Activated B cell treated with CpG ODN at 0.5 μM for 24 hours (primary cell): ENCODE measurements at regions not wholly inside any gene's neighbourhood (a gene's known extent, or its start where the extent isn't known, plus 50 kb on each side); places are given as distances from the start of the nearest gene placed in this dataset.

Experiments used
- ATAC-seq: fragments of 200-7000 bp; cut with Tn5 transposase; one replicate; pipeline ENCODE4 v1.10.0; 2021; ENCODE audit warnings: low read depth, mild to moderate bottlenecking, moderate library complexity
- CTCF ChIA-PET: fragments of 350-600 bp; sonication (Branson Sonifier 250); formaldehyde crosslinking; loops from one replicate; lab custom pipeline; 2021; ENCODE audit warnings: antibody characterized with exemption; lab: Charles Lee
- POLR2A ChIA-PET: fragments of 350-600 bp; sonication (Branson Sonifier 250); formaldehyde crosslinking; loops from one replicate; lab custom pipeline; 2021; ENCODE audit warnings: antibody characterized with exemption; lab: Charles Lee
- DNase-seq: peaks from one replicate; pipeline ENCODE4 v3.0.0; 2022
- H3K27ac Mint-ChIP-seq: one replicate; pipeline ENCODE4 v1.8.0; 2020; ENCODE audit warnings: mixed read lengths
- H3K27me3 Mint-ChIP-seq: one replicate; pipeline ENCODE4 v1.8.0; 2021; ENCODE audit warnings: mixed read lengths
- H3K36me3 Mint-ChIP-seq: one replicate; pipeline ENCODE4 v1.8.0; 2021; ENCODE audit warnings: low read depth, mixed read lengths
- H3K4me1 Mint-ChIP-seq: one replicate; pipeline ENCODE4 v1.8.0; 2021; ENCODE audit warnings: mixed read lengths
- H3K4me3 Mint-ChIP-seq: one replicate; pipeline ENCODE4 v1.8.0; 2020; ENCODE audit warnings: mild to moderate bottlenecking, mixed read lengths
- H3K9me3 Mint-ChIP-seq: one replicate; pipeline ENCODE4 v1.8.0; 2020; ENCODE audit warnings: mixed read lengths
- intact Hi-C: fragments of 100-400 bp; cut with micrococcal nuclease; formaldehyde crosslinking; loops from one replicate; pipeline ENCODE4 v1.15.1; 2024
- TF ChIP-seq, protein P1 (sequence below): fragments of 200-600 bp; IDR thresholded peaks from one replicate; pipeline ENCODE4 v1.8.0; 2022; ENCODE audit warnings: antibody characterized with exemption, mild to moderate bottlenecking

GRCh38 chr6:133629970-133630369 lies 258.9 kb upstream of the TCF21 start:
- no peaks in the 10 kb centered on the region for H3K36me3 Mint-ChIP-seq
- ChIA-PET POLR2A (no interaction called here), CTCF (no interaction called here)
- no peak overlapping the region for H3K4me3 Mint-ChIP-seq
- intact Hi-C loops: no loop called here
- no peak overlapping the region for H3K27ac Mint-ChIP-seq
- no peaks in the 10 kb centered on the region for H3K27me3 Mint-ChIP-seq
- no peak for ATAC-seq
- TF ChIP-seq, protein P1, sequence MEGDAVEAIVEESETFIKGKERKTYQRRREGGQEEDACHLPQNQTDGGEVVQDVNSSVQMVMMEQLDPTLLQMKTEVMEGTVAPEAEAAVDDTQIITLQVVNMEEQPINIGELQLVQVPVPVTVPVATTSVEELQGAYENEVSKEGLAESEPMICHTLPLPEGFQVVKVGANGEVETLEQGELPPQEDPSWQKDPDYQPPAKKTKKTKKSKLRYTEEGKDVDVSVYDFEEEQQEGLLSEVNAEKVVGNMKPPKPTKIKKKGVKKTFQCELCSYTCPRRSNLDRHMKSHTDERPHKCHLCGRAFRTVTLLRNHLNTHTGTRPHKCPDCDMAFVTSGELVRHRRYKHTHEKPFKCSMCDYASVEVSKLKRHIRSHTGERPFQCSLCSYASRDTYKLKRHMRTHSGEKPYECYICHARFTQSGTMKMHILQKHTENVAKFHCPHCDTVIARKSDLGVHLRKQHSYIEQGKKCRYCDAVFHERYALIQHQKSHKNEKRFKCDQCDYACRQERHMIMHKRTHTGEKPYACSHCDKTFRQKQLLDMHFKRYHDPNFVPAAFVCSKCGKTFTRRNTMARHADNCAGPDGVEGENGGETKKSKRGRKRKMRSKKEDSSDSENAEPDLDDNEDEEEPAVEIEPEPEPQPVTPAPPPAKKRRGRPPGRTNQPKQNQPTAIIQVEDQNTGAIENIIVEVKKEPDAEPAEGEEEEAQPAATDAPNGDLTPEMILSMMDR: no peak
- DNase-seq: no peak
- no peaks in the 10 kb centered on the region for H3K9me3 Mint-ChIP-seq
- H3K4me1 Mint-ChIP-seq: no peaks in the 10 kb centered on the region

GRCh38 chr6:133630651-133631050 lies 258.3 kb upstream of the TCF21 start:
- no peaks in the 10 kb centered on the region for H3K9me3 Mint-ChIP-seq
- no peak for DNase-seq
- no peak overlapping the region for H3K27ac Mint-ChIP-seq
- ATAC-seq: no peak
- no peaks in the 10 kb centered on the region for H3K4me1 Mint-ChIP-seq
- ChIA-PET POLR2A (no interaction called here), CTCF (no interaction called here)
- intact Hi-C loops: no loop called here
- H3K4me3 Mint-ChIP-seq: no peak overlapping the region
- H3K27me3 Mint-ChIP-seq: no peaks in the 10 kb centered on the region
- TF ChIP-seq, protein P1: no peak
- no peaks in the 10 kb centered on the region for H3K36me3 Mint-ChIP-seq

GRCh38 chr6:133631421-133631820 lies 257.5 kb upstream of the TCF21 start:
- POLR2A ChIA-PET: no interaction called here
- Mint-ChIP-seq H3K4me3 (no peak overlapping the region), H3K9me3 (no peaks in the 10 kb centered on the region), H3K4me1 (no peaks in the 10 kb centered on the region), H3K36me3 (no peaks in the 10 kb centered on the region), H3K27me3 (no peaks in the 10 kb centered on the region), H3K27ac (no peak overlapping the region)
- DNase-seq (no peak), ATAC-seq (no peak)
- TF ChIP-seq, protein P1: no peak
- CTCF ChIA-PET: no interaction called here
- intact Hi-C loops: no loop called here

GRCh38 chr6:133632206-133632605 lies 256.7 kb upstream of the TCF21 start:
- Mint-ChIP-seq H3K4me3 (no peak overlapping the region), H3K9me3 (no peaks in the 10 kb centered on the region), H3K27ac (no peak overlapping the region), H3K27me3 (no peaks in the 10 kb centered on the region), H3K4me1 (no peaks in the 10 kb centered on the region), H3K36me3 (no peaks in the 10 kb centered on the region)
- ChIA-PET CTCF (no interaction called here), POLR2A (no interaction called here)
- TF ChIP-seq, protein P1: no peak
- intact Hi-C loops: no loop called here
- DNase-seq (no peak), ATAC-seq (no peak)

GRCh38 chr6:133632906-133633305 lies 256.0 kb upstream of the TCF21 start:
- TF ChIP-seq, protein P1: no peak
- DNase-seq (no peak), ATAC-seq (no peak)
- Mint-ChIP-seq H3K4me1 (no peaks in the 10 kb centered on the region), H3K36me3 (no peaks in the 10 kb centered on the region), H3K9me3 (no peaks in the 10 kb centered on the region), H3K27ac (no peak overlapping the region), H3K27me3 (no peaks in the 10 kb centered on the region), H3K4me3 (no peak overlapping the region)
- intact Hi-C loops: no loop called here
- ChIA-PET CTCF (no interaction called here), POLR2A (no interaction called here)
